HFFc6 (cell line): ENCODE measurements at regions not wholly inside any gene's neighbourhood (a gene's known extent, or its start where the extent isn't known, plus 50 kb on each side); places are given as distances from the start of the nearest gene placed in this dataset.
A peak's percentile ranks its signal among the peaks of the same experiment; 100 is the strongest.

Experiments used
- DNase-seq: peaks from one replicate; pipeline ENCODE4 v3.0.0-alpha.2; 2018
- H3K27ac Mint-ChIP-seq: 2 replicates; pipeline ENCODE4 v1.8.0; 2020; ENCODE audit warnings: mild to moderate bottlenecking, mixed read lengths
- H3K27me3 Mint-ChIP-seq: 2 replicates; pipeline ENCODE4 v1.8.0; 2021; ENCODE audit warnings: mild to moderate bottlenecking, moderate library complexity, mixed read lengths; ENCODE audit not compliant: insufficient read depth
- H3K36me3 Mint-ChIP-seq: 2 replicates; pipeline ENCODE4 v1.8.0; 2021; ENCODE audit warnings: low read depth, mixed read lengths
- H3K4me1 Mint-ChIP-seq: 2 replicates; pipeline ENCODE4 v1.8.0; 2020; ENCODE audit warnings: low read depth, mixed read lengths
- H3K4me3 Mint-ChIP-seq: 2 replicates; pipeline ENCODE4 v1.8.0; 2020; ENCODE audit warnings: mild to moderate bottlenecking, moderate library complexity, mixed read lengths
- H3K9me3 Mint-ChIP-seq: 2 replicates; pipeline ENCODE4 v1.8.0; 2020; ENCODE audit warnings: mild to moderate bottlenecking, mixed read lengths
- CTCF ChIP-seq: fragments of 200-600 bp; sonication (generic); IDR thresholded peaks from 2 replicates; pipeline ENCODE4 v1.5.0; 2021; ENCODE audit warnings: antibody characterized with exemption, mild to moderate bottlenecking

- Mint-ChIP-seq H3K9me3 (no peaks in the 10 kb centered on the region), H3K36me3 (no peaks in the 10 kb centered on the region), H3K27me3 (no peaks in the 10 kb centered on the region; the same call in 1 of the 2 replicates), H3K4me1 (peaks cover 9% of the 10 kb centered on the region; the same call in 1 of the 2 replicates), H3K27ac (no peak overlapping the region), H3K4me3 (no peak overlapping the region)
- TF ChIP-seq CTCF, result no peak
- DNase-seq, result no peak
Measured at GRCh38 chr1:170219163-170219562, 73.4 kb downstream of the NTMT2 start.

- Mint-ChIP-seq H3K4me1 (peaks cover 12% of the 10 kb centered on the region; the same call in 1 of the 2 replicates), H3K27me3 (no peaks in the 10 kb centered on the region; the same call in 1 of the 2 replicates), H3K36me3 (no peaks in the 10 kb centered on the region), H3K4me3 (no peak overlapping the region), H3K9me3 (no peaks in the 10 kb centered on the region), H3K27ac (no peak overlapping the region)
- DNase-seq, result no peak
- TF ChIP-seq CTCF, result no peak
Measured at GRCh38 chr1:170221031-170221430, 75.3 kb downstream of the NTMT2 start.

GRCh38 chr1:170221495-170221894 is 75.7 kb downstream of the NTMT2 start:
- Mint-ChIP-seq H3K9me3 (no peaks in the 10 kb centered on the region), H3K36me3 (no peaks in the 10 kb centered on the region), H3K27ac (no peak overlapping the region), H3K4me3 (no peak overlapping the region), H3K4me1 (peaks cover 17% of the 10 kb centered on the region; the same call in 1 of the 2 replicates), H3K27me3 (no peaks in the 10 kb centered on the region; the same call in 1 of the 2 replicates)
- DNase-seq, result no peak
- no peak for TF ChIP-seq CTCF

- H3K9me3 Mint-ChIP-seq, result no peaks in the 10 kb centered on the region
- no peak for TF ChIP-seq CTCF
- H3K4me1 Mint-ChIP-seq, result peaks cover 15% of the 10 kb centered on the region; the same call in 1 of the 2 replicates
- H3K27me3 Mint-ChIP-seq, result no peaks in the 10 kb centered on the region; the same call in 1 of the 2 replicates
- no peak overlapping the region for H3K4me3 Mint-ChIP-seq
- H3K27ac Mint-ChIP-seq, result no peak overlapping the region
- no peak for DNase-seq
- H3K36me3 Mint-ChIP-seq, result no peaks in the 10 kb centered on the region
Measured at GRCh38 chr1:170224469-170224868, 78.7 kb downstream of the NTMT2 start.

- Mint-ChIP-seq H3K36me3 (no peaks in the 10 kb centered on the region), H3K27ac (peak overlapping the region; percentile 35; the same call in 1 of the 2 replicates), H3K4me3 (no peak overlapping the region), H3K27me3 (no peaks in the 10 kb centered on the region; the same call in 1 of the 2 replicates), H3K9me3 (no peaks in the 10 kb centered on the region), H3K4me1 (peaks cover 15% of the 10 kb centered on the region; the same call in 1 of the 2 replicates)
- peak; percentile 37 for DNase-seq
- no peak for TF ChIP-seq CTCF
Measured at GRCh38 chr1:170225781-170226530, 80.2 kb downstream of the NTMT2 start.
